Renal pelvis (tissue), 1 donor: ENCODE measurements at regions not wholly inside any gene's neighbourhood (a gene's known extent, or its start where the extent isn't known, plus 50 kb on each side); places are given as distances from the start of the nearest gene placed in this dataset.

Source experiments
- DNase-seq: peaks from one replicate; pipeline ENCODE4 v3.0.0-alpha.2; 2013

GRCh38 chr20:40806929-40807820 lies 118.1 kb upstream of the MAFB start:
- DNase-seq: peak; percentile 59

- no peak for DNase-seq
Measured at GRCh38 chr20:40807821-40808170, 118.8 kb upstream of the MAFB start.

- DNase-seq: no peak
Measured at GRCh38 chr20:40808936-40809335, 119.9 kb upstream of the MAFB start.

- DNase-seq: no peak
Measured at GRCh38 chr20:40809361-40809760, 120.3 kb upstream of the MAFB start.

- no peak for DNase-seq
Measured at GRCh38 chr20:40810332-40811000, 121.4 kb upstream of the MAFB start.

- no peak for DNase-seq
Measured at GRCh38 chr20:40811004-40811403, 122.0 kb upstream of the MAFB start.

GRCh38 chr20:40811660-40812414 lies 122.8 kb upstream of the MAFB start:
- no peak for DNase-seq

GRCh38 chr20:40812415-40812925 lies 123.4 kb upstream of the MAFB start:
- no peak for DNase-seq

- no peak for DNase-seq
Measured at GRCh38 chr20:40813029-40813431, 124.0 kb upstream of the MAFB start.

- DNase-seq: peak; percentile 7
Measured at GRCh38 chr20:40813708-40814630, 124.9 kb upstream of the MAFB start.

GRCh38 chr20:40814631-40814960 lies 125.6 kb upstream of the MAFB start:
- peak; percentile 4 for DNase-seq

GRCh38 chr20:40815156-40816038 lies 126.4 kb upstream of the MAFB start:
- no peak for DNase-seq

GRCh38 chr20:40816039-40816352 lies 127.0 kb upstream of the MAFB start:
- no peak for DNase-seq

GRCh38 chr20:40821429-40821828 lies 132.4 kb upstream of the MAFB start:
- peak; percentile 71 for DNase-seq

- DNase-seq: no peak
Measured at GRCh38 chr20:40826699-40827098, 137.7 kb upstream of the MAFB start.

- no peak for DNase-seq
Measured at GRCh38 chr20:40835321-40835720, 146.3 kb upstream of the MAFB start.

GRCh38 chr20:40838509-40838908 lies 149.5 kb upstream of the MAFB start:
- DNase-seq: no peak

GRCh38 chr20:40843251-40843650 lies 154.2 kb upstream of the MAFB start:
- DNase-seq: no peak

- no peak for DNase-seq
Measured at GRCh38 chr20:40844332-40844731, 155.3 kb upstream of the MAFB start.

GRCh38 chr20:40848096-40848495 lies 159.1 kb upstream of the MAFB start:
- DNase-seq: no peak

- peak; percentile 72 for DNase-seq
Measured at GRCh38 chr20:40848526-40848925, 159.5 kb upstream of the MAFB start.
